KBM-7 (cell line): ENCODE measurements at regions not wholly inside any gene's neighbourhood (a gene's known extent, or its start where the extent isn't known, plus 50 kb on each side); places are given as distances from the start of the nearest gene placed in this dataset.
"Not testable (repeated sequence)": the region's sequence is repeated elsewhere in the genome, so short reads cannot be mapped to it uniquely, and the experiment has no call there.

Source experiments
- DNase-seq: peaks from one replicate; pipeline ENCODE4 v3.0.0-alpha.2; 2015
- in situ Hi-C: fragments of 300-500 bp; cut with MboI; formaldehyde crosslinking; loops from 2 replicates; pipeline ENCODE4 v1.14.3; 2020; ENCODE audit warnings: low sequenced_read_pairs, low pct_unique_long_range_greater_than_20kb, mixed read lengths

DNA sequence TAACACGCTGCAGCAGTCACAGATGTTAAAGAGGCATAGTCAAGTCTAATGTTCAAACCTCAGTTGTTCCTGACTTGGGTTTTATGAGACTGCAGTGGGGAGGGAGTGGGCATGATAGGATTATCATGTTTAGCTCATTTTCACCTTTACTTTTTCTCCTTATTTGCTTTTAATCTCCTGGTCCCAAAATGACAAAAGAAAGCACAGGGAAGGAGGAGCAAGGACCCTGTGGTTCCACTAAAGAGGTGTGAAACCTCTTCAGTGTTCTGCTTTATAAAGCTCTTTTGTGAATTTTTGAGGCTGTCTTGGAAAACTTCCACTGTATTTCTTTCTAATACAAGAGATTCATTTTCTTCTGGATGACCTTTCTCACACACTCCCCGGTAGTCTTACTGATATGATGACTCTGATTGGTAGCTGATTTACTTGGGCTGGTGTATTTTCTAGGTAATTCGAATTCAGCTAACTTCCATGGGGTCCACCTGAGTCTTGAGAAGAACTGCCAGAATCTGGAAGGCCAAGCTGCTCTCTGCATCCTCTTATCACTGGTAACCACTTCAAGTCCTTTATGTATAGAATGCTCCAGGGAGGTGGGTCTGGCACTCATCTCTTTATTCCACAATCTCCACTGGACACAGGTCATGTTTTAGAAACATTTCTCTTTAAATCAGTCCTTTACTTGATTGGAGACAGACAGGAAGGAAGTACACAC is 1364.4 kb upstream of the CDH9 start:
- no peak for DNase-seq
- in situ Hi-C loops: no loop called here

DNA sequence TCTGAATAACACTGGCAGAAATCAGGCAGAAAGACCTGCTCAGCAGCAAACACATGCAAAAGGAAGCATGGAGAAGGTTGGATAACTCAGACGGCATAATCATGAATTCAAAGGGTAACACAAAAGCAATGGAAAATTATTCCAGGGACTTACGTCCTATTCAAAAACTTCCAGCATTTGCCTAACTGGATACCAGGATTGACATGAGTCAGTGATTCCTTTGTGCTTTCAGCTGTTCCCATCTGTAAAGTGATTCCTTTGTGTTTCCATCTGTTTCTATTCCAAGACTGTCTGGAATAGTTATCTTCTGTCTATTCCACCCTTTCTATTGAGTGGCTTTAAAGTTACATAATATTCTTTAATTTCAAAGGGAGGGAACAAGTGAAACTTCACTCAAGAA is 1361.7 kb upstream of the CDH9 start:
- DNase-seq: no peak
- in situ Hi-C loops: no loop called here

DNA sequence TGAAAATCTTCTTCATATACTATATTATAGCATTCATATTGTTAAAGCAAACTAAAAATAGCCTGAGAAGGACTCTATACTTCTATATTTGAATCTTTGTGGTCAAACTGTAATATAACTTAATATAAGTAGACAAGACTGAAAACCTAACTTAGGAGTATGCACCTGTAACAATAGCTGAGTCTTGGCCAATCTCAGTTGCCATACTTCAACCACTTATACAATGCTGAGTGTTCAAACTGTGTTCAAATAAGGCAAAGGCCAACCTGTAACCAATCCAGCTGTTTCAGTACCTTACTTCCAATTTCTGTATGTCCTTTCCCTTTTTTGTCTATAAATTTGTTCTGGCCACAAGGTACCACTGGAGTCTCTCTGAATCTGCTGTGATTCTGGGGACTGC is 1360.8 kb upstream of the CDH9 start:
- in situ Hi-C loops: no loop called here
- no peak for DNase-seq

DNA sequence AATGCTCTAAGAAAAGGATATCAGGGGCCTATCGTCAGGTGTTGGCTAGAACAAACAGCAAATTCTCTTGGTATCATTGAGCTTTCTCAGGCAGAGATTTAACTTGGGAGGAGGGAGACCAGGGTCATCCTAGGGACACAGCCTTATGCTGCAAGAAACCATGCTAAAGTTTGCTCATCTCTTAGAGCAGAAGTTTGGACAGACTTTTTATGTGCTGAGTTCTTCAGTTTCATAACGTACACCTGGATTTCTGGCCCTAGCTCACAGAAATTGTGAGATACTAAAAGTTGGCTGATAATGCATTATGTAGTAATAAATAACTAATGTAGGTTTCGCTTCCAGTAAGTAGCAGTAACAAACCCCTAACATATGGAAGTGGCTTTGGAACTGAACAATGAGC is 1359.8 kb upstream of the CDH9 start:
- DNase-seq: no peak
- in situ Hi-C loops: no loop called here

DNA sequence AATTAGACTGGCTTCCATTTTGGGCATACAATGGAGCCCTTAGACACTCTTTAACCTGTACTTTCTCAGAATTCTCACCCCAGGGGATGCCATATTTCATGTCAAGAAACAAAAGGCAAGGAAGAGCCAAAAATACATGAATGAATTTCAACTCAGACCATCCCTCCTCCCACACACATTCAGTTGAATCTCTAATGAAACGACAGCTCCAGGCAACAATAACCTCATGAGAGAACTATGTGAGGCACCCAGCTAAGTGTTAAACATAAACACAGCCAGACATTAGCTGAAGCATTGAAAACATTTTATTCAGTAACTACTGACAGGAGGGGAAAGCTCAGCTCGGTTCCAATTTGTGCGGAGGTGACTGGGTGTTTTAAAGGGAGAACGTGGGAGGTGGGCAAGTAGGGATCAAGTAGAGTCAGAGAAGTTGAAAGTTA is 1359.1 kb upstream of the CDH9 start:
- in situ Hi-C loops: no loop called here
- no peak for DNase-seq

DNA sequence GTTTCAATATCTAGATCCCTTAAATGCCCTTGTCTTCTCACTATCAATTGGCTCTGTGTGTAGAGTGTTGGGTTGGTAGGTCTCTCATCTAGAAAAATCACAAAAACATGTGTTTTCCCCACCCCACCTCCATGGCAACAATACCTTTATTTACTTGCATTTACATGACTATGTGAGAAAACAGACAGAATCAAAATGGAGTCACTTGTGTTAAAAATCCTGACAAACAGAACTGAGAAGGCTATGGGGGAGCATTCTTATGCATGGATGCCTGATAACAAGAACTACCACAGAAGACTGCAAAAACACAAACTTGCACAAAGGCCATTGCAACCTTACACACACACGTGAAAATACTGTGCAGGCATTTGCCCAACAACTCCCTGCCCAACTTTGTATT is 1352.9 kb upstream of the CDH9 start:
- DNase-seq: no peak
- in situ Hi-C loops: no loop called here

DNA sequence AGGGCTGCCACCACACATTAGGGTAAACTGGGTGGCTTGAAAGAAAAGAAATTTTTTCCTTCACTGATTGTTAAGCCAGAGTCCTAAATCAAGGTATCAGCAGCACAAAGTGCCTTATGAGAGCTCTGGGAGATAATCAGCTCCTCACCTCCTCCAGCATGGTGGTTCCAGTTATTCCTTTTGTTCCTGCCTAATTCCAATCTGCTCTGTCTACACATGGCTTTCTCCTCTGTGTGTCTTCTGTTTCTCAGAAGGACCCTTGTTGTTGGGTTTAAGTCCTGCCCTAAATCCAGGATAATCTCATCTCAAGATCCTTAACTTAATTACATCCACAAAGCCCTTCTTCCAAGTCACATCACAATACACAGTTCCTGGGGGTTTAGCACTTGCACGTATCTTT is 1352.0 kb upstream of the CDH9 start:
- in situ Hi-C loops: no loop called here
- DNase-seq: no peak

DNA sequence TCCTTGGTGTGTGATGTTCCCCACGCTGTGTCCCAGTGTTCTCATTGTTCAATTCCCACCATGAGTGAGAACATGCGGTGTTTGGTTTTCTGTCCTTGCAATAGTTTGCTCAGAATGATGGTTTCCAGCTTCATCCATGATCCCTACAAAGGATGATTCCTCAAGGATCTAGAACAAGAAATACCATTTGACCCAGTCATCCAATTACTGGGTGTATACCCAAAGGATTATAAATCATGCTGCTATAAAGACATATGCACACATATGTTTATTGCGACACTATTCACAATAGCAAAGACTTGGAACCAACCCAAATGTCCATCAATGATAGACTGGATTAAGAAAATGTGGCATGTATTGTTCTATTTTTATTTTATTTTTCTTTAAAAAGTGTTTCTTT is 1351.3 kb upstream of the CDH9 start:
- not testable (repeated sequence) for DNase-seq

DNA sequence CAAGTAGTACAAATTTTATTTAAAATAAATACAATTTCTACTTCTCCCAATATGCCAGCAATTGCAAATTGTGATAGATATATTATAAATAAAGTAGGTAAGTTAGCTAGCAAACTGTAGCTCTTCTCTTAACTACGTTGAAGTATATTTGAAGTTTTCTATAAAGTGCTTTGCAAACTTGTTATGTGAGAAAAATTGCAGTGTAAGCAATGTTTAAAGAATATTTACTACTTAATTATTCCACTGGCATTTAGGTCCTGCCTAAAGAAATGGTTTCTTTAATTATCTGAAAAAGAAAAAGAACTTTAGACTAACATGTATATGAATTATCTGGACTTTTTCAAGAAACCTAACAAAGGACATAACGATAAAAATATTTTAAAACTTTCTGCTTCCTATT is 1350.0 kb upstream of the CDH9 start:
- in situ Hi-C loops: no loop called here

More for the DNA sequence above, 1351.3 kb upstream of the CDH9 start:
- in situ Hi-C loops: not testable (repeated sequence)

DNA sequence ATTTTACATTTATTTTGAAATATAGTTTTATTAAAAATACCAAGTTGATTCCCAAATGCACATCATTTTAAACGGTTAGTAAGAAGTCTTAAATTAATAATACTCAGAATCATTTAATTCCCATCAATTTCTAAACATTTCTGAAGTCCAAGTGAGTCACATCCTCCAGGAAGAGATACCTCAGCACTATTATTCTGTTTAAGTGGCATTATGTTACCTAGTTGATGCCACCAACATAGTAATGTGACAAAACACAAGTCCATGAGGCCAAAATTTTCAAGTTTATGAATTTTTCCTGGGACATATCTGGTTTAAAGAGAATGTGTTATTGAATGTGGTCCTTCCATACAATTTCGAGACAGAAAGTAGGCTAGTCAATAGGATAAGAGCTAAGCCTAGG is 1348.3 kb upstream of the CDH9 start:
- DNase-seq: no peak
- in situ Hi-C loops: no loop called here

More for the DNA sequence above, 1350.0 kb upstream of the CDH9 start:
- DNase-seq: no peak

DNA sequence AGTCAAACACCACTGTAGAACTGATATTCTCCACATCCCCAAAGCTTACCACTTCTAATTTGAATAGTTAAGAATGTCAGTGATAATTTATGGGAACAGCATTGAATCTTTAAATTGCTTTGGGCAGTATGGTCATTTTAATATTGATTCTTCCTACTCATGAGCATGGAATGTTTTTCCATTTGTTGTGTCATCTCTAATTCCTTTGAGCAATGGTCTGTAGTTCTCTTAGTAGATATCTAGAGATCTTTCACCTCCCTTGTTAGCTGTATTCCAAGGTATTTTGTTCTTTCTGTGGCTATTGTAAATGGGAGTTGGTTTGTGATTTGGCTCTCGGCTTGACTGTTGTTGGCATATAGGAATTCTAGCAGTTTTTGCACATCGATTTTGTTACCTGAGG is 1341.8 kb upstream of the CDH9 start:
- no peak for DNase-seq
- in situ Hi-C loops: no loop called here

DNA sequence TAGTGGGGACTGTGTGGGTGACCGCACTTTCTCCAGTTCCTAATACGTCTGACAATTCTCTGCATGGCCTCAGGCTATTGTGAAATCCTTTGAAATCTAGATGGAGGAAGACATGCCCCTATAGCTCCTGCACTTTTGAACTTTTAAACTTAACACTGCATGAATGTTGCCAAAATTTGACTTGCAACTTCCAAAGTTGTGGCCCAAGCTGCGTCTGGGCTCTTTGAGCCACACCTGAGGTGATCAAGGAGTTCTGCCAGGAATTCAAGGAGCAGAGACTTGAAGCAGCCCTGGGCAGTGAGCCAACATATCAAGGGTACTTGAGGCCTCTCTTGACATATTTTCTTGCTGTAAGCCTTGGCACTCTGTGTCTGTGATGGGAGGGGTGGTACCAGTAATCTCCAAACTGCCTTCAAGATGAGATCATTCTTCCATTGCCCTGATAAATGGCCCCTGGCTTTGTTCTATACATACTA is 1336.1 kb upstream of the CDH9 start:
- DNase-seq: no peak
- in situ Hi-C loops: no loop called here

DNA sequence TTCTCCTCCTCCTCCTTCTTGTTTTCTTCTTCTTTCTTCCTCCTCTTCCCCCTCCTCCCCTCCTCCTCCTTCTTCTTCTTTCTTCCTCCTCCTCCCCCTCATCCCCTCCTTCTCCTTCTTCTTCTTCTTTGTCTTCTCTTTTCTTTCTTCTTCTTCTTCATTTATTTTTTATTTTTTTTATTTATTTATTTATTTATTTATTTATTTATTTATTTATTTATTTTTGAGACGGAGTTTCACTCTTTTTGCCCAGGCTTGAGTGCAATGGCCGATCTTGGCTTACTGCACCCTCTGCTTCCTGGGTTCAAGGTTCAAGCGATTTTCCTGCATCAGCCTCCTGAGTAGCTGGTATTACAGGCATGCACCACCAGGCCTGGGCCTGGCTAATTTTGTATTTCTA is 1332.5 kb upstream of the CDH9 start:
- no peak for DNase-seq
- in situ Hi-C loops: no loop called here

DNA sequence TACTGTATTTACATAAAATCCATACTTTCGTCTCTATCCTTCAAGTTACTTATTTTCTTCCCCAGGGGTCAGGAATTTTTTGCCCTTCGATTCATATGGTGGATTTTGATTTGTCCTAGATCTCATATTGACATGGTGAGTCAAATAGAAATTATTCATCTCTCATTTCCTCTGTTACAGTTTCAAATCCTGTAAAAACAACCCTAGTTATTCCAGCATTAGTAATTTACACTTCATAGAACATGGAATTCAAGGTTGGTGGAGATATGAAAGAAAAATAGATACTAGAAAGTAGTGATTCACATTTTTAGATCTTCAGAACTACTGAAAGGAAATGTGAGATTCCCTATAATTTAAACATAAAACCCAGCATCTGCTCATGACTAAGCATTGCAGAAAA is 1331.0 kb upstream of the CDH9 start:
- in situ Hi-C loops: no loop called here
- no peak for DNase-seq

DNA sequence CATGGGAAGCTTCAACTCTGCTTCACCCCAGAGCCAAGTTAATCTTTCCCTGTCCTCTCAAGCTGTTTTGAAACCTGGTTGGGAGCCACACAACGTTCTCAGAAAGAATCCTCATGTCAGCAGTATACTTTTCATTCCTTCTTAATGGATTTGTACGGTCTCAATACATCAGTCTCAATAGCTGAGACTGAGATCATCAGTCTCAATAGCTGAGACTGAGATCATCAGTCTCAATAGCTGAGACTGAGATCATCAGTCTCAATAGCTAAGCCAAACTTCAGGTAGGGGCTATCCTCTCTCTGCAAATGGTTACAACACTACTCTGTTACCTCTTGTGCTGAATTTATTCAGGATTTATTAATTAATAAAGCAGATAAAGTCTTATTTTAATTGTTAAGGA is 1317.4 kb upstream of the CDH9 start:
- no peak for DNase-seq
- in situ Hi-C loops: no loop called here

DNA sequence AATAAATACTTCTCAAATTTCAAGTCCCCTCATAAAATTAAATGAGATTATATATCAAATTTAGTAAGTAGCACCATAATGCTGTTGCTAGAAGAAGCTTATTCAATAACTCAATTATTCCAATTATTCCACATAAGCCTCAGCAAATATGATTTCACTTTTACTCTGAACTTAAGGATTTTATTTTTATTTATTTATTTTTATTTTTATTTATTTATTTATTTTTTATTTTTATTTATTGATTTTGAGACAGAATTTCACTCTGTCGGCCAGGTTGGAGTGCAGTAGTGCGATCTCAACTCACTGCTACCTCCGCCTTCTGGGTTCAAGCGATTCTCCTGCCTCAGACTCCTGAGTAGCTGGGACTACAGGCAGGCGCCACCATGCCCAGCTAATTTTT is 1308.3 kb upstream of the CDH9 start:
- no peak for DNase-seq
- in situ Hi-C loops: no loop called here

DNA sequence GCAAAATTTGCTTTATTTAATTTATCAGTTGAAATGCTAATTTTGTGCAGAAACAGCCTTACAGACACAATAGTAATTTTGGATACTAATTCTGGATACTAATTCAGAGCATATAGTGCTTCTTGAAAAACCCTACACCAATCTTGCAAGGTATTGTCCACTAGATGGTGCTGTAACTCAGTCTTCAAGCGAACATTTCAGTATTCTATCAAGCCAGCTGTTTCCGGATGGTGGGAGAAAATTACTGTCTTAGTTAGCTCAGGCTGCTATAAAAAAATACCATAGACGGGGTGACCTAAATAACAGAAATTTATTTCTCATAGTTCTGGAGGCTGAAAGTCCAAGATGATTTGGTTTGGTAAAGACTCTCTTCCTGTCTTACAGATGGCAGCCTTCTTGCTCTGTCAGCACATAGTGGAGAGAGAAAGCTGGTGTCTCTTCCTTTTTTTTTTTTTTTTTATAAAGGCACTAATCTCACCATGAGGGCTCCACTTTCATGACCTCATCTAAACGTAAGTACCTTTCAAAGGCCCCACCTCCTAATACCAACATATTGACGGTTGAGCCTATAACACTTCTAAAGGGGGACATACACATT is 1306.5 kb upstream of the CDH9 start:
- peak; percentile 57 for DNase-seq
- in situ Hi-C loops: no loop called here

DNA sequence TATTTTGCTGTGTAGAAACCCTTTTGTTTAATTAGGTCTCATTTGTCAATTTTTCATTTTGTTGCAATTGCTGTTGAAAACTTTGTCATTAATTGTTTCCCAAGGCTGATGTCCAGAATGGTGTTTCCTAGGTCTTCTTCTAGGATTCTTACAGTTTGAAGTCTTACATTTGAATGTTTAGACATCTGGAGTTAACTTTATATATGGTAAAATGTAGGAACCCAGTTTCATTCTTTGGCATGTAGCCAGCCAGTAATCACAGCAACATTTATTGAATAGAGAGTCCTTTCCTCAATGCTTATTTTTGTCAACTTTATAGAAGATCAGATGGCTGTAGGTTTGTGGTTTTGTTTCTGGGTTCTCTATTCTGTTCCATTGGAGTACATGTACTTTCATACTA is 1290.8 kb upstream of the CDH9 start:
- in situ Hi-C loops: no loop called here
- no peak for DNase-seq

DNA sequence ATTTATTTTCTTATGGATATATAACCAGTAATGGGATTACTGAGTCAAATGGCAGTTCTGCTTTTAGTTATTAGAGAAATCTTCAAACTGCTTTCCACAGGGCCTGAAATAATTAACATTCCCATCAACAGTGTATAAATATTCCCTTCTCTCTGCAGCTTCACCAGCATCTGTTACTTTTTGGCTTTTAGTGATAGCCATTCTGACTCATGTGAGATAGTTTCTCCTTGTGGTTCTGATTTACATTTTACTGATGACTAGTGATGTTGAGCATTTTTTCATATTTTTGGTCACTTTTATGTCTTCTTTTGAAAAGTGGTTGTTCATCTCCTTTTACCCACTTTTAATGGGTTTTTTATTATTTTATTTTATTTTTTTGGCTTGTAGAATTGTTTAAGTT is 1290.3 kb upstream of the CDH9 start:
- DNase-seq: no peak
- in situ Hi-C loops: no loop called here

DNA sequence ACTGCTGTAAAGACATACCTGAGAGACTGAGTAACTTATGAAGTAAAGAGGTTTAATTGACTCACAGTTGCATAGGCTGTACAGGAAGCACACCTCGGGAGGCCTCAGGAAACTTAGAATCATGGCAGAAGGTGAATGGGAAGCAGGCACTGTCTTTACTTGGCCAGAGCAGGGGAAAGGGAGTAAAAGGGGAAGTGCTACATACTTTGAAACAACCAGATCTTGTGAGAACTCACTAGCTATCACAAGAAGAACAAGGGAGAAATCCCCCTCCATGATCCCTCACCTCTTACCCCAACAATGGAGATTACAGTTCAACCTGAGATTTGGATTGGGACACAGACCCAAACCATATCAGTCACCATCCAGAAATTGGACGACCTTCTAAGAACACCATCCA is 1285.8 kb upstream of the CDH9 start:
- in situ Hi-C loops: no loop called here
- no peak for DNase-seq

DNA sequence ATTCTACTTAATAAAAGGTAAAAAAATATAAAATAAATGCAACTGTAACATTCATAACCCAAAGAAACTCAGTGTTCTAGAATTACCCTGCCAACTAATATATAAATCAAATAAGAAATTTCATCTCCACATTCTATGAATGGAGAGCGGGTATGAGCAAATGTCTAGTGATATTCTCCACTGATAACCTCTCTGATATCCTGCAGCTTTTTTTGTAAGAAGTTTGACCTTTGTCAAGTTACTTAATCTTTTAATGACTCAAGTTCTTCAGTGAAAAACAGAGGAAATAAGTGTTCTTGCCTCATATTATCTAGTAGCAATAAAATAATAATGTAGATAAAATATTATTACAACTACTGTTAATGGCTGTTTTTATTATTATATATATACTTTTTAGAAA is 1275.6 kb upstream of the CDH9 start:
- in situ Hi-C loops: no loop called here
- DNase-seq: no peak
